Natural killer cell (primary cell): ENCODE measurements at regions not wholly inside any gene's neighbourhood (a gene's known extent, or its start where the extent isn't known, plus 50 kb on each side); places are given as distances from the start of the nearest gene placed in this dataset.
"Not testable (repeated sequence)": the region's sequence is repeated elsewhere in the genome, so short reads cannot be mapped to it uniquely, and the experiment has no call there.

Experiments
- ATAC-seq, 3 donors: fragments of 150-1000 bp in 2 of 3; fragments of 200-7000 bp in 1 of 3; cut with Tn5 transposase; 1 replicate in 1 of 3; 2 replicates in 2 of 3; pipeline ENCODE4 v1.10.0; 2021; ENCODE audit warnings: mild to moderate bottlenecking in 2 of 3, moderate library complexity in 2 of 3
- DNase-seq, 2 donors: peaks; one replicate each; pipeline versions ENCODE4 v3.0.0 to v3.0.0-alpha.2; 2013 to 2021; ENCODE audit warnings: mixed read lengths in 1 of 2
- H3K27ac ChIP-seq: one replicate; pipeline ENCODE4 v1.5.1; 2013; ENCODE audit warnings: mild to moderate bottlenecking, low read length
- H3K27me3 ChIP-seq: one replicate; pipeline ENCODE4 v1.6.1; 2013; ENCODE audit warnings: low read length; ENCODE audit not compliant: control insufficient read depth, insufficient read depth
- H3K36me3 ChIP-seq: one replicate; pipeline ENCODE4 v1.6.1; 2013; ENCODE audit warnings: low read length; ENCODE audit not compliant: control insufficient read depth, insufficient read depth
- H3K4me1 ChIP-seq: one replicate; pipeline ENCODE4 v1.6.1; 2013; ENCODE audit warnings: low read length; ENCODE audit not compliant: control insufficient read depth, insufficient read depth
- H3K4me3 ChIP-seq: one replicate; pipeline ENCODE4 v1.5.1; 2013; ENCODE audit warnings: low read length
- H3K9me3 ChIP-seq: one replicate; pipeline ENCODE4 v1.6.1; 2013; ENCODE audit warnings: low read length; ENCODE audit not compliant: control insufficient read depth, insufficient read depth
- H3K27ac Mint-ChIP-seq, 2 donors: one replicate each; pipeline ENCODE4 v1.8.0; 2022; ENCODE audit warnings: mild to moderate bottlenecking in 2 of 2, mixed read lengths in 2 of 2, moderate library complexity in 1 of 2
- H3K27me3 Mint-ChIP-seq, 2 donors: one replicate each; pipeline ENCODE4 v1.8.0; 2022; ENCODE audit warnings: low read depth in 2 of 2, mixed read lengths in 2 of 2
- H3K36me3 Mint-ChIP-seq: one replicate; pipeline ENCODE4 v1.8.0; 2022; ENCODE audit warnings: mixed read lengths
- H3K4me1 Mint-ChIP-seq, 2 donors: one replicate each; pipeline ENCODE4 v1.8.0; 2022; ENCODE audit warnings: mixed read lengths in 2 of 2
- H3K4me3 Mint-ChIP-seq: one replicate; pipeline ENCODE4 v1.8.0; 2022; ENCODE audit warnings: mild to moderate bottlenecking, moderate library complexity, mixed read lengths
- H3K9me3 Mint-ChIP-seq, 2 donors: one replicate each; pipeline ENCODE4 v1.8.0; 2022; ENCODE audit warnings: mixed read lengths in 2 of 2
- WGBS: methylation state at CpG from one replicate; pipeline ENCODE4 v1.1.7; 2013; ENCODE audit warnings: missing lambda C conversion rate; ENCODE audit not compliant: insufficient coverage; 5-methylcytosine and 5-hydroxymethylcytosine counted together
- intact Hi-C: fragments of 100-400 bp; cut with micrococcal nuclease; formaldehyde crosslinking; loops from one replicate; pipeline ENCODE4 v1.14.2; 2022

GRCh38 chr1:196366-196765, 255.1 kb downstream of the OR4F29 start:
- ATAC-seq, H3K27me3 ChIP-seq, intact Hi-C loops, H3K4me3 Mint-ChIP-seq, H3K27ac Mint-ChIP-seq, H3K36me3 ChIP-seq, H3K9me3 Mint-ChIP-seq, H3K4me3 ChIP-seq, H3K9me3 ChIP-seq, DNase-seq, H3K36me3 Mint-ChIP-seq, H3K4me1 ChIP-seq, H3K27me3 Mint-ChIP-seq, H3K27ac ChIP-seq, H3K4me1 Mint-ChIP-seq: not testable (repeated sequence)
- WGBS = no CpG with 5 or more reads among the region's 5 CpGs

- H3K4me1 ChIP-seq, H3K4me3 ChIP-seq, H3K27me3 ChIP-seq, H3K36me3 ChIP-seq, ATAC-seq, H3K9me3 Mint-ChIP-seq, H3K27ac ChIP-seq, H3K27me3 Mint-ChIP-seq, intact Hi-C loops, H3K36me3 Mint-ChIP-seq, H3K9me3 ChIP-seq: not testable (repeated sequence)
- Mint-ChIP-seq H3K4me1 (peaks cover 10 to 14% of the 10 kb centered on the region in 2 donors), H3K4me3 (peak overlapping the region; percentile 22), H3K27ac (peak overlapping the region in 1 of 2 donors; percentile 70)
- DNase-seq = peak in 1 of 2 donors; percentile 5
- 58% methylated on average over 10 of the region's 19 CpGs for WGBS
These were observed 260.0 kb downstream of the OR4F29 start for GRCh38 chr1:191296-192049.

DNA sequence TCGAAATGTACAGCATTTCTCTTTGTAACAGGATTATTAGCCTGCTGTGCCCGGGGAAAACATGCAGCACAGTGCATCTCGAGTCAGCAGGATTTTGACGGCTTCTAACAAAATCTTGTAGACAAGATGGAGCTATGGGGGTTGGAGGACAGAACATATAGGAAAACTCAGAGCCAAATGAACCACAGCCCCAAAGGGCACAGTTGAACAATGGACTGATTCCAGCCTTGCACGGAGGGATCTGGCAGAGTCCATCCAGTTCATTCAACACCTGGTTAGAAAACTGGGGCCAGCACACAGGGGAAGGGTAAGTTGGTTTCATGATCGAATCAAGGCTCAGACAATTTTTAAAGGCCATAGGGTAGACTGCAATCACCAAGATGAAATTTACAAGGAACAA, 260.8 kb downstream of the OR4F29 start:
- H3K27me3 Mint-ChIP-seq, ATAC-seq, H3K36me3 ChIP-seq, H3K4me3 ChIP-seq, DNase-seq, H3K4me1 ChIP-seq, H3K9me3 ChIP-seq, H3K36me3 Mint-ChIP-seq, H3K27ac ChIP-seq, intact Hi-C loops, H3K9me3 Mint-ChIP-seq, H3K27me3 ChIP-seq: not testable (repeated sequence)
- peak overlapping the region; percentile 21 for H3K4me3 Mint-ChIP-seq
- 99% methylated on average over 4 of the region's 6 CpGs for WGBS
- peaks cover 10 to 14% of the 10 kb centered on the region in 2 donors for H3K4me1 Mint-ChIP-seq
- peak overlapping the region in 1 of 2 donors; percentile 70 for H3K27ac Mint-ChIP-seq

DNA sequence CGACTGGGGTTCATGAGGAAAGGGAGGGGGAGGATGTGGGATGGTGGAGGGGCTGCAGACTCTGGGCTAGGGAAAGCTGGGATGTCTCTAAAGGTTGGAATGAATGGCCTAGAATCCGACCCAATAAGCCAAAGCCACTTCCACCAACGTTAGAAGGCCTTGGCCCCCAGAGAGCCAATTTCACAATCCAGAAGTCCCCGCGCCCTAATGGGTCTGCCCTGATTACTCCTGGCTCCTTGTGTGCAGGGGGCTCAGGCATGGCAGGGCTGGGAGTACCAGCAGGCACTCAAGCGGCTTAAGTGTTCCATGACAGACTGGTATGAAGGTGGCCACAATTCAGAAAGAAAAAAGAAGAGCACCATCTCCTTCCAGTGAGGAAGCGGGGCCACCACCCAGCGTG, 261.6 kb downstream of the OR4F29 start:
- H3K4me3 Mint-ChIP-seq, H3K27ac ChIP-seq, H3K4me3 ChIP-seq, H3K9me3 ChIP-seq, H3K4me1 ChIP-seq, H3K27ac Mint-ChIP-seq, H3K36me3 Mint-ChIP-seq, H3K27me3 ChIP-seq, H3K36me3 ChIP-seq, H3K9me3 Mint-ChIP-seq, intact Hi-C loops, DNase-seq, H3K27me3 Mint-ChIP-seq, ATAC-seq: not testable (repeated sequence)
- peaks cover 10 to 14% of the 10 kb centered on the region in 2 donors for H3K4me1 Mint-ChIP-seq
- WGBS = 100% methylated on average over 3 of the region's 8 CpGs

DNA sequence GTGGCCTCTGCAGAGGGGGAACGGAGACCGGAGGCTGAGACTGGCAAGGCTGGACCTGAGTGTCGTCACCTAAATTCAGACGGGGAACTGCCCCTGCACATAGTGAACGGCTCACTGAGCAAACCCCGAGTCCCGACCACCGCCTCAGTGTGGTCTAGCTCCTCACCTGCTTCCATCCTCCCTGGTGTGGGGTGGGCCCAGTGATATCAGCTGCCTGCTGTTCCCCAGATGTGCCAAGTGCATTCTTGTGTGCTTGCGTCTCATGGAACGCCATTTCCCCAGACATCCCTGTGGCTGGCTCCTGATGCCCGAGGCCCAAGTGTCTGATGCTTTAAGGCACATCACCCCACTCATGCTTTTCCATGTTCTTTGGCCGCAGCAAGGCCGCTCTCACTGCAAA, 262.2 kb downstream of the OR4F29 start:
- 89% methylated on average over 4 of the region's 13 CpGs for WGBS
- H3K36me3 Mint-ChIP-seq, H3K27me3 ChIP-seq, H3K36me3 ChIP-seq, H3K4me3 Mint-ChIP-seq, H3K9me3 Mint-ChIP-seq, DNase-seq, H3K9me3 ChIP-seq, H3K4me1 ChIP-seq, ATAC-seq, intact Hi-C loops, H3K27ac ChIP-seq, H3K4me3 ChIP-seq, H3K27ac Mint-ChIP-seq, H3K27me3 Mint-ChIP-seq: not testable (repeated sequence)
- H3K4me1 Mint-ChIP-seq = peaks cover 10 to 14% of the 10 kb centered on the region in 2 donors

DNA sequence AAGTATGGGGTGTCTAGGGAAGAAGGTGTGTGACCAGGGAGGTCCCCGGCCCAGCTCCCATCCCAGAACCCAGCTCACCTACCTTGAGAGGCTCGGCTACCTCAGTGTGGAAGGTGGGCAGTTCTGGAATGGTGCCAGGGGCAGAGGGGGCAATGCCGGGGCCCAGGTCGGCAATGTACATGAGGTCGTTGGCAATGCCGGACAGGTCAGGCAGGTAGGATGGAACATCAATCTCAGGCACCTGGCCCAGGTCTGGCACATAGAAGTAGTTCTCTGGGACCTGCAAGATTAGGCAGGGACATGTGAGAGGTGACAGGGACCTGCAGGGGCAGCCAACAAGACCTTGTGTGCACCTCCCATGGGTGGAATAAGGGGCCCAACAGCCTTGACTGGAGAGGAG, 264.2 kb downstream of the OR4F29 start:
- H3K4me3 Mint-ChIP-seq, H3K27me3 ChIP-seq, H3K9me3 Mint-ChIP-seq, H3K27ac Mint-ChIP-seq, ATAC-seq, DNase-seq, intact Hi-C loops, H3K9me3 ChIP-seq, H3K27ac ChIP-seq, H3K36me3 Mint-ChIP-seq, H3K4me1 ChIP-seq, H3K4me3 ChIP-seq, H3K27me3 Mint-ChIP-seq, H3K36me3 ChIP-seq: not testable (repeated sequence)
- H3K4me1 Mint-ChIP-seq = peaks cover 10 to 14% of the 10 kb centered on the region in 2 donors
- 63% methylated on average over 4 of the region's 6 CpGs for WGBS

DNA sequence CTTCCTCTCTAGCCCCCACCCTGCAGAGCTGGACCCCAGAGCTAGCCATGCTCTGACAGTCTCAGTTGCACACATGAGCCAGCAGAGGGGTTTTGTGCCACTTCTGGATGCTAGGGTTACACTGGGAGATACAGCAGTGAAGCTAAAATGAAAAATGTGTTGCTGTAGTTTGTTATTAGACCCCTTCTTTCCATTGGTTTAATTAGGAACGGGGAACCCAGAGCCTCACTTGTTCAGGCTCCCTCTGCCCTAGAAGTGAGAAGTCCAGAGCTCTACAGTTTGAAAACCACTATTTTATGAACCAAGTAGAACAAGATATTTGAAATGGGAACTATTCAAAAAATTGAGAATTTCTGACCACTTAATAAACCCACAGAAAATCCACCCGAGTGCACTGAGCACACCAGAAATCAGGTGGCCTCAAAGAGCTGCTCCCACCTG, 264.8 kb downstream of the OR4F29 start:
- ATAC-seq, H3K9me3 Mint-ChIP-seq, H3K36me3 Mint-ChIP-seq, H3K4me3 Mint-ChIP-seq, H3K4me1 ChIP-seq, H3K36me3 ChIP-seq, H3K27me3 Mint-ChIP-seq, H3K27ac Mint-ChIP-seq, H3K27ac ChIP-seq, H3K9me3 ChIP-seq, H3K4me3 ChIP-seq, H3K27me3 ChIP-seq, intact Hi-C loops: not testable (repeated sequence)
- 83% methylated on average over 1 of the region's 2 CpGs for WGBS
- H3K4me1 Mint-ChIP-seq = peaks cover 8 to 12% of the 10 kb centered on the region in 2 donors
- peak in 1 of 2 donors; percentile 1 for DNase-seq

- H3K4me3 Mint-ChIP-seq, intact Hi-C loops, H3K9me3 Mint-ChIP-seq, H3K27ac Mint-ChIP-seq, H3K36me3 ChIP-seq, H3K4me1 Mint-ChIP-seq, DNase-seq, H3K4me1 ChIP-seq, H3K4me3 ChIP-seq, H3K9me3 ChIP-seq, ATAC-seq, H3K27me3 Mint-ChIP-seq, H3K27me3 ChIP-seq, H3K36me3 Mint-ChIP-seq, H3K27ac ChIP-seq: not testable (repeated sequence)
- WGBS = no CpG with 5 or more reads among the region's 15 CpGs
These were observed 265.3 kb downstream of the OR4F29 start for GRCh38 chr1:186223-186622.
